Endothelial cell of umbilical vein (primary cell): ENCODE measurements at regions not wholly inside any gene's neighbourhood (a gene's known extent, or its start where the extent isn't known, plus 50 kb on each side); places are given as distances from the start of the nearest gene placed in this dataset.

Source experiments
- BruUV-seq: library from RNA; stranded (reverse); fragments of 400-500 nt; replicated peaks from 2 replicates; lab custom pipeline; 2021; lab: Mats Ljungman, UMichigan
- CTCF ChIA-PET: fragments of 300-600, 350-600 bp; sonication (Branson Sonifier 250); formaldehyde crosslinking; loops from one replicate; lab custom pipeline; 2021; ENCODE audit warnings: antibody characterized with exemption, inconsistent platforms; lab: Charles Lee
- POLR2A ChIA-PET: fragments of 300-600, 350-600 bp; sonication (Branson Sonifier 250); formaldehyde crosslinking; loops from one replicate; lab custom pipeline; 2021; ENCODE audit warnings: antibody characterized with exemption, inconsistent platforms; lab: Charles Lee
- DNase-seq: peaks from one replicate; pipeline ENCODE4 v3.0.0-alpha.2; 2011; ENCODE audit warnings: low read depth, low spot score
- FAIRE-seq: peaks from 2 replicates; lab custom pipeline; 2011; peaks lifted over from hg19 to GRCh38; lab: Jason Lieb, UNC
- H2AFZ ChIP-seq: 2 replicates; pipeline ENCODE4 v1.6.0; 2012; ENCODE audit warnings: low read depth, low read length, control low read depth, inconsistent platforms
- H3K27ac ChIP-seq: 2 replicates; pipeline ENCODE4 v1.5.1; 2011; ENCODE audit warnings: low read depth, mild to moderate bottlenecking, control low read depth, low read length, moderate library complexity; ENCODE audit not compliant: insufficient read depth
- H3K27me3 ChIP-seq, 2 experiments: 2 replicates each; pipeline versions ENCODE4 v1.6.0 to v1.6.1; 2011; ENCODE audit warnings: low read length in 2 of 2, mixed read lengths in 1 of 2; ENCODE audit not compliant: control insufficient read depth in 2 of 2, insufficient read depth in 2 of 2
- H3K36me3 ChIP-seq, 2 experiments: 2 replicates in 1 of 2; 3 replicates in 1 of 2; pipeline ENCODE4 v1.5.1; 2011; ENCODE audit warnings: low read length in 2 of 2, mild to moderate bottlenecking in 1 of 2, moderate library complexity in 1 of 2; ENCODE audit not compliant: control insufficient read depth in 2 of 2, insufficient read depth in 2 of 2; ENCODE audit errors: extremely low read depth in 1 of 2
- H3K4me1 ChIP-seq: 3 replicates; pipeline ENCODE4 v1.5.1; 2011; ENCODE audit warnings: mild to moderate bottlenecking, low read length; ENCODE audit not compliant: control insufficient read depth, insufficient read depth; ENCODE audit errors: extremely low read depth
- H3K4me2 ChIP-seq: 2 replicates; pipeline ENCODE4 v1.6.1; 2011; ENCODE audit warnings: low read length, control low read depth, mixed read lengths; ENCODE audit not compliant: insufficient read depth
- H3K4me3 ChIP-seq, 3 experiments: fragments of 200-600 bp in 1 of 3; sonication (generic), shearing (Covaris generic) in 1 of 3; replicated peaks in 1 of 3; 2 replicates each; pipeline ENCODE4 v1.5.1; 2011 to 2016; ENCODE audit warnings: control low read depth in 3 of 3, low read length in 3 of 3, mild to moderate bottlenecking in 2 of 3, inconsistent platforms in 1 of 3, low read depth in 1 of 3, moderate library complexity in 1 of 3; ENCODE audit not compliant: insufficient read depth in 1 of 3
- H3K79me2 ChIP-seq: 2 replicates; pipeline ENCODE4 v1.6.0; 2012; ENCODE audit warnings: low read length, inconsistent platforms; ENCODE audit not compliant: control insufficient read depth, insufficient read depth
- H3K9ac ChIP-seq: replicated peaks from 2 replicates; pipeline ENCODE3; 2011; ENCODE audit warnings: low read length, control low read depth; ENCODE audit not compliant: insufficient read depth; ENCODE audit errors: extremely low read depth
- H3K9me1 ChIP-seq: replicated peaks from 3 replicates; pipeline ENCODE4 v1.6.0; 2011; ENCODE audit warnings: mild to moderate bottlenecking, low read length; ENCODE audit not compliant: control insufficient read depth, insufficient read depth; ENCODE audit errors: extremely low read depth
- H3K9me3 ChIP-seq: replicated peaks from 2 replicates; pipeline ENCODE4 v1.5.1; 2012; ENCODE audit warnings: low read length, inconsistent platforms; ENCODE audit not compliant: control insufficient read depth, insufficient read depth
- H4K20me1 ChIP-seq: replicated peaks from 2 replicates; pipeline ENCODE3; 2011; ENCODE audit warnings: mild to moderate bottlenecking, low read length; ENCODE audit not compliant: control insufficient read depth, insufficient read depth; ENCODE audit errors: extremely low read depth
- EZH2 ChIP-seq: IDR thresholded peaks from 2 replicates; pipeline ENCODE4 v1.6.1; 2012; ENCODE audit warnings: borderline replicate concordance, low read depth, mild to moderate bottlenecking, moderate library complexity, low read length, inconsistent platforms; ENCODE audit not compliant: severe bottlenecking
- FOS ChIP-seq: IDR thresholded peaks from 2 replicates; pipeline ENCODE4 v1.6.1; 2011; ENCODE audit warnings: mild to moderate bottlenecking, low read length, moderate library complexity, borderline replicate concordance; ENCODE audit not compliant: insufficient read depth
- GATA2 ChIP-seq: IDR thresholded peaks from 2 replicates; pipeline ENCODE4 v1.7.0; 2011; ENCODE audit warnings: low read depth, mild to moderate bottlenecking, moderate library complexity, mixed read lengths, low read length; ENCODE audit not compliant: insufficient read length, insufficient read depth
- JUN ChIP-seq: IDR thresholded peaks from 2 replicates; pipeline ENCODE4 v1.6.1; 2011; ENCODE audit warnings: borderline replicate concordance, low read depth; ENCODE audit not compliant: insufficient read length, insufficient read depth
- MYC ChIP-seq: IDR thresholded peaks from one replicate; pipeline ENCODE4 v1.6.1; 2011; ENCODE audit warnings: mild to moderate bottlenecking, low read depth, low read length
- POLR2AphosphoS5 ChIP-seq: IDR thresholded peaks from 2 replicates; pipeline ENCODE4 v1.6.1; 2012; ENCODE audit warnings: low read depth, mild to moderate bottlenecking, control low read depth, low read length, moderate library complexity; ENCODE audit not compliant: insufficient read depth
- dilution Hi-C: fragments of 300-500 bp; cut with MboI; formaldehyde crosslinking; loops from one replicate; pipeline ENCODE4 v1.15.0; 2019; ENCODE audit warnings: low sequenced_read_pairs; ENCODE audit not compliant: extremely low pct_ligation_motif_present
- intact Hi-C: fragments of 100-400 bp; cut with micrococcal nuclease; formaldehyde crosslinking; loops from one replicate; pipeline ENCODE4 v1.10.0; 2022
- TF ChIP-seq, protein P1 (sequence below), 2 donors: IDR thresholded peaks; 1 replicate in 1 of 2; 2 replicates in 1 of 2; pipeline ENCODE4 v1.5.1; 2011; ENCODE audit warnings: low read length in 2 of 2, mild to moderate bottlenecking in 2 of 2, moderate library complexity in 2 of 2, control low read depth in 1 of 2, inconsistent platforms in 1 of 2, low read depth in 1 of 2; ENCODE audit not compliant: insufficient read depth in 1 of 2; ENCODE audit errors: extremely low read depth in 1 of 2
- TF ChIP-seq, protein P2 (sequence below): IDR thresholded peaks from 2 replicates; pipeline ENCODE4 v1.6.1; 2011; ENCODE audit not compliant: insufficient read depth, insufficient read length

DNA sequence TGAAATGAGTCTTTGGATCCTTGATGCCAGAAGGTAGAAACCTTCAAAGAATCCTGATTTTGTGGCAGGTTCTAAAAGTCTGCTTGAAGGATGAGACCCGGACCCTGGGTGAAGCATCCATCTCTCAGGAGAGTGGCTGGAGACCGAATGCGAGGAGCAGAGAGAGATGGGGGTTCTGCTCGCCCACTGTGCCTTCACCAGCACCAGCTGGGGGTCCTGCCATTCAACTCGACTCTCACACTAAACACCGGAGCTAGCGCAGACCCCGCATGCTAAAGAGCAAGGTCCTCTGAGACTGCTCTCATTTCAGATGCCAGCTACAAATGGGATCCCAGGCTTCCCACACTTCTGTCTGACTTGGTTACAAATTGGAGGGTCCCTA, 218.4 kb downstream of the GLRX3 start:
- dilution Hi-C loops, result no loop called here
- no TSS peak for BruUV-seq
- Histone ChIP-seq H4K20me1 (no peaks in the 10 kb centered on the region), H3K36me3 (no peaks in the 10 kb centered on the region), H3K4me1 (no peaks in the 10 kb centered on the region), H3K9me1 (no peaks in the 10 kb centered on the region), H3K4me2 (no peak overlapping the region), H3K27ac (no peak overlapping the region), H3K79me2 (no peaks in the 10 kb centered on the region), H3K27me3 (no peaks in the 10 kb centered on the region), H3K4me3 (no peak overlapping the region), H3K9ac (no peak overlapping the region), H3K9me3 (peaks cover 10% of the 10 kb centered on the region), H2AFZ (no peak overlapping the region)
- ChIA-PET POLR2A (no interaction called here), CTCF (no interaction called here)
- no peak for FAIRE-seq
- intact Hi-C loops, result no loop called here
- no peak for TF ChIP-seq MYC
- TF ChIP-seq, protein P1, sequence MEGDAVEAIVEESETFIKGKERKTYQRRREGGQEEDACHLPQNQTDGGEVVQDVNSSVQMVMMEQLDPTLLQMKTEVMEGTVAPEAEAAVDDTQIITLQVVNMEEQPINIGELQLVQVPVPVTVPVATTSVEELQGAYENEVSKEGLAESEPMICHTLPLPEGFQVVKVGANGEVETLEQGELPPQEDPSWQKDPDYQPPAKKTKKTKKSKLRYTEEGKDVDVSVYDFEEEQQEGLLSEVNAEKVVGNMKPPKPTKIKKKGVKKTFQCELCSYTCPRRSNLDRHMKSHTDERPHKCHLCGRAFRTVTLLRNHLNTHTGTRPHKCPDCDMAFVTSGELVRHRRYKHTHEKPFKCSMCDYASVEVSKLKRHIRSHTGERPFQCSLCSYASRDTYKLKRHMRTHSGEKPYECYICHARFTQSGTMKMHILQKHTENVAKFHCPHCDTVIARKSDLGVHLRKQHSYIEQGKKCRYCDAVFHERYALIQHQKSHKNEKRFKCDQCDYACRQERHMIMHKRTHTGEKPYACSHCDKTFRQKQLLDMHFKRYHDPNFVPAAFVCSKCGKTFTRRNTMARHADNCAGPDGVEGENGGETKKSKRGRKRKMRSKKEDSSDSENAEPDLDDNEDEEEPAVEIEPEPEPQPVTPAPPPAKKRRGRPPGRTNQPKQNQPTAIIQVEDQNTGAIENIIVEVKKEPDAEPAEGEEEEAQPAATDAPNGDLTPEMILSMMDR (IDR thresholded peaks at IDR 0.05; ENCODE audit: extremely low read depth in 1 of 2, insufficient read depth in 1 of 2, low read depth in 1 of 2, low read length in 2 of 2), result no peak
- no peak for TF ChIP-seq POLR2AphosphoS5
- TF ChIP-seq, protein P2, sequence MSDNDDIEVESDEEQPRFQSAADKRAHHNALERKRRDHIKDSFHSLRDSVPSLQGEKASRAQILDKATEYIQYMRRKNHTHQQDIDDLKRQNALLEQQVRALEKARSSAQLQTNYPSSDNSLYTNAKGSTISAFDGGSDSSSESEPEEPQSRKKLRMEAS, result no peak
- TF ChIP-seq EZH2, result no peak
- no peak for TF ChIP-seq FOS
- no peak for TF ChIP-seq JUN
- TF ChIP-seq GATA2, result no peak
- no peak for DNase-seq
